ENCODE measurements at regions not wholly inside any gene's neighbourhood (a gene's known extent, or its start where the extent isn't known, plus 50 kb on each side); places are given as distances from the start of the nearest gene placed in this dataset.

GRCh38 chr20:60172346-60172984 lies 214.2 kb downstream of the CDH26 start:
- H3K27ac ChIP-seq (ENCODE audit: low read length) = no peak overlapping the region
- ATAC-seq (no peak), DNase-seq (ENCODE audit: low read depth, low spot score) (no peak)
- ChIA-PET POLR2A (no interaction called here), CTCF (no interaction called here)
- no TSS peak for BruUV-seq (replicated peaks)
- intact Hi-C loops (cut with micrococcal nuclease; ENCODE audit: unreplicated experiment) (no loop called here), in situ Hi-C loops (cut with HindIII; ENCODE audit: low pct_unique_long_range_greater_than_20kb, low sequenced_read_pairs) (no loop called here)
- no peaks in the 10 kb centered on the region for H3K4me1 ChIP-seq (ENCODE audit: control insufficient read depth, insufficient read depth, low read length)
- TF ChIP-seq, protein P1, sequence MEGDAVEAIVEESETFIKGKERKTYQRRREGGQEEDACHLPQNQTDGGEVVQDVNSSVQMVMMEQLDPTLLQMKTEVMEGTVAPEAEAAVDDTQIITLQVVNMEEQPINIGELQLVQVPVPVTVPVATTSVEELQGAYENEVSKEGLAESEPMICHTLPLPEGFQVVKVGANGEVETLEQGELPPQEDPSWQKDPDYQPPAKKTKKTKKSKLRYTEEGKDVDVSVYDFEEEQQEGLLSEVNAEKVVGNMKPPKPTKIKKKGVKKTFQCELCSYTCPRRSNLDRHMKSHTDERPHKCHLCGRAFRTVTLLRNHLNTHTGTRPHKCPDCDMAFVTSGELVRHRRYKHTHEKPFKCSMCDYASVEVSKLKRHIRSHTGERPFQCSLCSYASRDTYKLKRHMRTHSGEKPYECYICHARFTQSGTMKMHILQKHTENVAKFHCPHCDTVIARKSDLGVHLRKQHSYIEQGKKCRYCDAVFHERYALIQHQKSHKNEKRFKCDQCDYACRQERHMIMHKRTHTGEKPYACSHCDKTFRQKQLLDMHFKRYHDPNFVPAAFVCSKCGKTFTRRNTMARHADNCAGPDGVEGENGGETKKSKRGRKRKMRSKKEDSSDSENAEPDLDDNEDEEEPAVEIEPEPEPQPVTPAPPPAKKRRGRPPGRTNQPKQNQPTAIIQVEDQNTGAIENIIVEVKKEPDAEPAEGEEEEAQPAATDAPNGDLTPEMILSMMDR (IDR thresholded peaks at IDR 0.05) = no peak
- no peak for TF ChIP-seq REST (IDR thresholded peaks at IDR 0.05; ENCODE audit: insufficient read depth in 1 of 2, low read depth in 2 of 2, low read length in 1 of 2)
- TF ChIP-seq POLR2AphosphoS5 (IDR thresholded peaks at IDR 0.05; ENCODE audit: low read depth, low read length) = no peak
- no peaks in the 10 kb centered on the region for H3K36me3 ChIP-seq (ENCODE audit: control insufficient read depth, insufficient read depth, low read length)
- H3K9me3 ChIP-seq (ENCODE audit: control insufficient read depth, insufficient read depth, low read depth, low read length) = no peaks in the 10 kb centered on the region
- H3K4me3 ChIP-seq (ENCODE audit: low read depth in 2 of 2, low read length in 2 of 2) = no peak overlapping the region
- H3K27me3 ChIP-seq (ENCODE audit: control insufficient read depth, insufficient read depth, low read length) = no peaks in the 10 kb centered on the region

GRCh38 chr20:60177080-60177479 lies 218.9 kb downstream of the CDH26 start:
- no peak for DNase-seq (ENCODE audit: low read depth, low spot score)
- BruUV-seq (replicated peaks) = no TSS peak
- Histone ChIP-seq H3K36me3 (ENCODE audit: control insufficient read depth, insufficient read depth, low read length) (no peaks in the 10 kb centered on the region), H3K27me3 (ENCODE audit: control insufficient read depth, insufficient read depth, low read length) (no peaks in the 10 kb centered on the region), H3K27ac (ENCODE audit: low read length) (no peak overlapping the region), H3K4me1 (ENCODE audit: control insufficient read depth, insufficient read depth, low read length) (no peaks in the 10 kb centered on the region), H3K9me3 (ENCODE audit: control insufficient read depth, insufficient read depth, low read depth, low read length) (no peaks in the 10 kb centered on the region), H3K4me3 (ENCODE audit: low read depth in 2 of 2, low read length in 2 of 2) (no peak overlapping the region)
- CTCF ChIA-PET = no interaction called here
- POLR2A ChIA-PET = no interaction called here
- no peak for ATAC-seq
- intact Hi-C loops (cut with micrococcal nuclease; ENCODE audit: unreplicated experiment) (no loop called here), in situ Hi-C loops (cut with HindIII; ENCODE audit: low pct_unique_long_range_greater_than_20kb, low sequenced_read_pairs) (no loop called here)
- TF ChIP-seq POLR2AphosphoS5 (IDR thresholded peaks at IDR 0.05; ENCODE audit: low read depth, low read length) (no peak), REST (IDR thresholded peaks at IDR 0.05; ENCODE audit: insufficient read depth in 1 of 2, low read depth in 2 of 2, low read length in 1 of 2) (no peak), SIN3A (IDR thresholded peaks at IDR 0.05; ENCODE audit: borderline replicate concordance, insufficient read depth, low read depth, low read length) (no peak), TCF7L2 (IDR thresholded peaks at IDR 0.05; ENCODE audit: low read depth, low read length) (no peak)
- TF ChIP-seq, protein P1 (IDR thresholded peaks at IDR 0.05) = no peak

All from Panc1 (cell line).